Uterus (tissue), 2 donors: ENCODE measurements at regions not wholly inside any gene's neighbourhood (a gene's known extent, or its start where the extent isn't known, plus 50 kb on each side); places are given as distances from the start of the nearest gene placed in this dataset.

Experiments
- CTCF ChIP-seq, 4 experiments: fragments of 200-600 bp in 2 of 4; fragments of 450-650 bp in 2 of 4; sonication (generic) in 2 of 4; IDR thresholded peaks; one replicate each; pipeline ENCODE4 v1.5.1; 2016 to 2019; ENCODE audit warnings: antibody characterized with exemption in 4 of 4, mild to moderate bottlenecking in 2 of 4, moderate library complexity in 1 of 4
- POLR2A ChIP-seq, 2 donors: fragments of 450-650 bp; IDR thresholded peaks; one replicate each; pipeline ENCODE4 v1.6.1; 2016; ENCODE audit warnings: antibody characterized with exemption in 2 of 2, mild to moderate bottlenecking in 1 of 2, moderate library complexity in 1 of 2

DNA sequence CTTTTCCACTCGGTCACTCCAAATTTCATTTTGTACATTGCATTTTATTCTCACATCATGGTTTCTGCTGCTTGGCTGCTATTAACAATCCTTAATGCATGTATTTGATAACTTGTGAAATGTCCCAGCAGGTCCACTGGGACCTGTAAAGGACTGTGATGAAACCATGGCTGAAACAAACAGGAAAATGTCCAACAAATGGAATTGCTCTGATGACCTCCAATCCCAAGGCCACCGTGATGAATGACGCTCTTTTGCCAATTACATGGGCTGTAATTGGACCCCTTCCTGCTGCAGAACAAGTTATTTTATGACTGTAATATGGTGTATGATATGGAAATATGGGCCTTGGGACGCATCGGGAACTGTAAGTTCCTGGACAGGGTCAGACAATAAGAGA lies 224.2 kb upstream of the CXCR4 start:
- TF ChIP-seq CTCF (IDR thresholded peaks at IDR 0.05) (no peak), POLR2A (IDR thresholded peaks at IDR 0.05) (no peak)
